ENCODE measurements at regions not wholly inside any gene's neighbourhood (a gene's known extent, or its start where the extent isn't known, plus 50 kb on each side); places are given as distances from the start of the nearest gene placed in this dataset.

- POLR2A ChIA-PET = no interaction called here
- in situ Hi-C loops (cut with HindIII; ENCODE audit: extremely low pct_ligation_motif_present, low pct_unique_long_range_greater_than_20kb) (no loop called here), intact Hi-C loops (cut with micrococcal nuclease; ENCODE audit: unreplicated experiment) (no loop called here)
- ATAC-seq (no peak), FAIRE-seq (no peak), DNase-seq (ENCODE audit: low spot score) (no peak)
- Histone ChIP-seq H3K36me3 (replicated peaks in 1 of 2; ENCODE audit: control insufficient read depth in 1 of 2, insufficient read depth in 2 of 2, low read length in 2 of 2) (no peaks in the 10 kb centered on the region), H3K4me2 (ENCODE audit: low read depth, low read length) (no peak overlapping the region), H3K79me2 (ENCODE audit: insufficient read depth, low read length) (no peaks in the 10 kb centered on the region), H4K20me1 (ENCODE audit: insufficient read depth, low read length) (no peaks in the 10 kb centered on the region), H3K9ac (ENCODE audit: insufficient read depth, low read depth, low read length) (no peak overlapping the region), H3K27me3 (ENCODE audit: control insufficient read depth in 1 of 2, insufficient read depth in 2 of 2, low read length in 2 of 2) (no peaks in the 10 kb centered on the region), H3K9me3 (ENCODE audit: low read length) (peaks cover 15% of the 10 kb centered on the region; the same call in 1 of the 2 replicates), H3K27ac (ENCODE audit: extremely low read length, insufficient read depth, low read length) (no peak overlapping the region), H2AFZ (ENCODE audit: low read length) (no peak overlapping the region), H3K4me3 (replicated peaks in 1 of 3; ENCODE audit: insufficient read depth in 1 of 3, low read depth in 2 of 3, low read length in 3 of 3) (no peak overlapping the region), H3K4me1 (ENCODE audit: insufficient read depth, low read length) (no peaks in the 10 kb centered on the region)
- BruUV-seq (replicated peaks) = no TSS peak
- WGBS (ENCODE audit: low lambda C conversion rate) = 0% methylated on average over 1 of the region's 4 CpGs
- CTCF ChIA-PET (ENCODE audit: low intra/inter-chr PET ratio, low total read pairs) = no interaction called here
- no peak for TF ChIP-seq ZNF747 (CRISPR knock-in tag; IDR thresholded peaks at IDR 0.05; ENCODE audit: borderline replicate concordance)
- TF ChIP-seq HMGXB3 (CRISPR knock-in tag; IDR thresholded peaks at IDR 0.05; ENCODE audit: borderline replicate concordance) = no peak
- no peak for TF ChIP-seq JUNB (CRISPR knock-in tag; IDR thresholded peaks at IDR 0.05; ENCODE audit: borderline replicate concordance)
- no peak for TF ChIP-seq MEIS2 (CRISPR knock-in tag; IDR thresholded peaks at IDR 0.05)
- TF ChIP-seq SMC3 (IDR thresholded peaks at IDR 0.05; ENCODE audit: low read length) = no peak
- TF ChIP-seq ARID2 (CRISPR knock-in tag; IDR thresholded peaks at IDR 0.05; ENCODE audit: borderline replicate concordance) = no peak
- TF ChIP-seq ARID5B (CRISPR knock-in tag; IDR thresholded peaks at IDR 0.05) = no peak
- TF ChIP-seq GATAD2A (CRISPR knock-in tag; IDR thresholded peaks at IDR 0.05) = no peak
- TF ChIP-seq ZNF704 (CRISPR knock-in tag; IDR thresholded peaks at IDR 0.05; ENCODE audit: borderline replicate concordance) = no peak
- TF ChIP-seq ZNF577 (CRISPR knock-in tag; IDR thresholded peaks at IDR 0.05; ENCODE audit: borderline replicate concordance, low read depth) = no peak
- no peak for TF ChIP-seq NR3C1 (CRISPR knock-in tag; IDR thresholded peaks at IDR 0.05)
- TF ChIP-seq CREB1 (IDR thresholded peaks at IDR 0.05) = no peak
- no peak for TF ChIP-seq CREB1 (CRISPR knock-in tag; IDR thresholded peaks at IDR 0.05)
These were observed 391.4 kb downstream of the COL12A1 start for GRCh38 chr6:74814440-74814839.

All from HepG2 (cell line).